Neural crest cell (in vitro differentiated cells): ENCODE measurements at regions not wholly inside any gene's neighbourhood (a gene's known extent, or its start where the extent isn't known, plus 50 kb on each side); places are given as distances from the start of the nearest gene placed in this dataset.

Source experiments
- DNase-seq: peaks from one replicate; pipeline ENCODE4 v3.0.0; 2021; ENCODE audit warnings: low read depth, mixed read lengths, low spot score
- H3K27ac Mint-ChIP-seq: one replicate; pipeline ENCODE4 v1.8.0; 2021; ENCODE audit warnings: mild to moderate bottlenecking, mixed read lengths; ENCODE audit not compliant: unreplicated experiment
- H3K27me3 Mint-ChIP-seq: 2 replicates; pipeline ENCODE4 v1.8.0; 2021; ENCODE audit warnings: low read depth, mild to moderate bottlenecking, mixed read lengths
- H3K36me3 Mint-ChIP-seq: 2 replicates; pipeline ENCODE4 v1.8.0; 2021; ENCODE audit warnings: low read depth, mild to moderate bottlenecking, mixed read lengths
- H3K4me1 Mint-ChIP-seq: 2 replicates; pipeline ENCODE4 v1.8.0; 2021; ENCODE audit warnings: mixed read lengths
- H3K4me3 Mint-ChIP-seq: one replicate; pipeline ENCODE4 v1.8.0; 2021; ENCODE audit warnings: mild to moderate bottlenecking, mixed read lengths
- H3K9me3 Mint-ChIP-seq: 2 replicates; pipeline ENCODE4 v1.8.0; 2021; ENCODE audit warnings: mixed read lengths
- TF ChIP-seq, protein P1 (sequence below): fragments of 200-600 bp; sonication (generic); conservative IDR thresholded peaks from 2 replicates; pipeline ENCODE4 v1.5.0; 2021; ENCODE audit warnings: antibody characterized with exemption, mild to moderate bottlenecking

DNA sequence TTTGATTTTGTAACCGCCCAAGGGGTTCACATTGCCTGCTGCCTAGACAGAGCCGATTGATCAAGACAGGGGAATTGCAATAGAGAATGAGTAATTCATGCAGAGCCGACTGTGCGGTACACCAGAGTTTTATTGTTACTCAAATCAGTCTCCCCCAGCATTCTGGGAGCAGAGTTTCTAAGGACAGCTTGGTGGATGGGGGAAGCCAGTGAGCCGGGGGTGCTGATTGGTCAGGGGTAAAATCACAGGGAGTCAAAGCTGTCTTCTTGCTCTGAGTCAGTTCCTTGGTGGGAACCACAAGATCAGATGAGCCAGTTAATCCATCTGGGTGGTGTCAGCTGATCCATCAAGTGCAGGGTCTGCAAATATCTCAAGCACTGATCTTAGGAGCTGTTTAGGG, 60.0 kb upstream of the EZR start:
- no peak overlapping the region for H3K27ac Mint-ChIP-seq
- no peaks in the 10 kb centered on the region for H3K4me1 Mint-ChIP-seq
- H3K27me3 Mint-ChIP-seq = no peaks in the 10 kb centered on the region
- H3K36me3 Mint-ChIP-seq = peaks cover 9% of the 10 kb centered on the region
- H3K4me3 Mint-ChIP-seq = no peak overlapping the region
- H3K9me3 Mint-ChIP-seq = peaks cover 9% of the 10 kb centered on the region
- TF ChIP-seq, protein P1, sequence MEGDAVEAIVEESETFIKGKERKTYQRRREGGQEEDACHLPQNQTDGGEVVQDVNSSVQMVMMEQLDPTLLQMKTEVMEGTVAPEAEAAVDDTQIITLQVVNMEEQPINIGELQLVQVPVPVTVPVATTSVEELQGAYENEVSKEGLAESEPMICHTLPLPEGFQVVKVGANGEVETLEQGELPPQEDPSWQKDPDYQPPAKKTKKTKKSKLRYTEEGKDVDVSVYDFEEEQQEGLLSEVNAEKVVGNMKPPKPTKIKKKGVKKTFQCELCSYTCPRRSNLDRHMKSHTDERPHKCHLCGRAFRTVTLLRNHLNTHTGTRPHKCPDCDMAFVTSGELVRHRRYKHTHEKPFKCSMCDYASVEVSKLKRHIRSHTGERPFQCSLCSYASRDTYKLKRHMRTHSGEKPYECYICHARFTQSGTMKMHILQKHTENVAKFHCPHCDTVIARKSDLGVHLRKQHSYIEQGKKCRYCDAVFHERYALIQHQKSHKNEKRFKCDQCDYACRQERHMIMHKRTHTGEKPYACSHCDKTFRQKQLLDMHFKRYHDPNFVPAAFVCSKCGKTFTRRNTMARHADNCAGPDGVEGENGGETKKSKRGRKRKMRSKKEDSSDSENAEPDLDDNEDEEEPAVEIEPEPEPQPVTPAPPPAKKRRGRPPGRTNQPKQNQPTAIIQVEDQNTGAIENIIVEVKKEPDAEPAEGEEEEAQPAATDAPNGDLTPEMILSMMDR = no peak
- DNase-seq = no peak

DNA sequence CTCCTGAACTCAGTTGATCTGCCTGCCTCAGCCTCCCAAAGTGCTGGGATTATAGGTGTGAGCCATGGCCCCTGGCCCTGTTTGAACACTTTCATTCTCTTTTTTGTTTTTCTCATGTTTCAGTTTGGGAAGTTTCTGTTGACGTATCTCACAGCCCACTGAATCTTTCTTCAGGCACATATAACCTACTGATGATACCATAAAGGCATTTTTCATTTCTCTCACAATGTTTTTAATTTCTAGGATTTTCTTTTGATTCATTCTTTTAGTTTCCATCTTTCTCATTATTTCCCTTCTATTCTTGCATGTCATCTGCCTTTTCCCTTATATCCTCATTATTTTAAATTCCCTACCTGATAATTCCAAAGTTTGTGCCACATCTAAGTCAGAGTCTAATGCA, 58.5 kb upstream of the EZR start:
- H3K27me3 Mint-ChIP-seq = no peaks in the 10 kb centered on the region

DNA sequence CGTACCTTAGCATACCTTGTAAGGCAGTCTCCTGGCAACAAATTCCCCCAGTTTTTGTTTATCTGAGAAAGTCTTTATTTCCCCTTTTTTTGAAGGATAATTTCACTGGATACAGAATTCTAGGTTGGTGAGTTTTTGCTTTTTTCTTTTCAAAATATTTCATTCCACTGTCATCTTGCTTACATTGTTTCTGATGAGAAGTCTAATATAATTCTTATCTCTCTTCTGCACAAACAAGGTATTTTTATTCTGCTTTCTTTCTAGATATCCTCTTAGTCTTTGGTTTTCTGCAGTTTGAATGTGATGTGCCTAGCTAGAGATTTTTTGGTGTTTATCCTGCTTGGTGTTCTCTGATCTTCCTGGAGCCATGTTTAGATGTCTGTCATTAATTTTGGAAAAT, 57.7 kb upstream of the EZR start:
- no peak overlapping the region for H3K27ac Mint-ChIP-seq
- TF ChIP-seq, protein P1 = no peak
- no peak overlapping the region for H3K4me3 Mint-ChIP-seq
- no peak for DNase-seq
- H3K36me3 Mint-ChIP-seq = peaks cover 9% of the 10 kb centered on the region
- no peaks in the 10 kb centered on the region for H3K27me3 Mint-ChIP-seq
- H3K4me1 Mint-ChIP-seq = no peaks in the 10 kb centered on the region
- H3K9me3 Mint-ChIP-seq = peaks cover 9% of the 10 kb centered on the region

More for the DNA sequence above, 58.5 kb upstream of the EZR start:
- no peak overlapping the region for H3K4me3 Mint-ChIP-seq
- no peaks in the 10 kb centered on the region for H3K4me1 Mint-ChIP-seq
- peaks cover 9% of the 10 kb centered on the region for H3K36me3 Mint-ChIP-seq
- no peak for DNase-seq
- H3K27ac Mint-ChIP-seq = no peak overlapping the region
- H3K9me3 Mint-ChIP-seq = peaks cover 9% of the 10 kb centered on the region
- TF ChIP-seq, protein P1 = no peak

DNA sequence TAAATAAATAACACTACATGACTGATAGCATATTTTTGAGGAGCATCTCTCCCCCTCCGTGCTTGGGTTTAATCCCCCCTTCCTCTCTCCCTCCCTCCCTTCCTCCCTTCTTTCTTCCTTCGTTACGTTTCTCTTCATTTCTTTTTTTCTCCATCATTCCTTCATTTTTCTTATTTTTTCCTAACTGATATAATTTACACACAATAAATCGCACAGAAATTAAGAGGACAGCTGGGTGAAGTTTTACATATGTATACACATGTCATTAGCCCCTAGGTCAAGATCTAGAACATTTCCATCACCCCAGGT, 51.4 kb upstream of the EZR start:
- Mint-ChIP-seq H3K27ac (no peak overlapping the region), H3K4me1 (peaks cover 12% of the 10 kb centered on the region), H3K27me3 (peaks cover 18% of the 10 kb centered on the region), H3K9me3 (no peaks in the 10 kb centered on the region), H3K36me3 (no peaks in the 10 kb centered on the region), H3K4me3 (peak overlapping the region; percentile 73)
- DNase-seq = no peak
- TF ChIP-seq, protein P1 = no peak

DNA sequence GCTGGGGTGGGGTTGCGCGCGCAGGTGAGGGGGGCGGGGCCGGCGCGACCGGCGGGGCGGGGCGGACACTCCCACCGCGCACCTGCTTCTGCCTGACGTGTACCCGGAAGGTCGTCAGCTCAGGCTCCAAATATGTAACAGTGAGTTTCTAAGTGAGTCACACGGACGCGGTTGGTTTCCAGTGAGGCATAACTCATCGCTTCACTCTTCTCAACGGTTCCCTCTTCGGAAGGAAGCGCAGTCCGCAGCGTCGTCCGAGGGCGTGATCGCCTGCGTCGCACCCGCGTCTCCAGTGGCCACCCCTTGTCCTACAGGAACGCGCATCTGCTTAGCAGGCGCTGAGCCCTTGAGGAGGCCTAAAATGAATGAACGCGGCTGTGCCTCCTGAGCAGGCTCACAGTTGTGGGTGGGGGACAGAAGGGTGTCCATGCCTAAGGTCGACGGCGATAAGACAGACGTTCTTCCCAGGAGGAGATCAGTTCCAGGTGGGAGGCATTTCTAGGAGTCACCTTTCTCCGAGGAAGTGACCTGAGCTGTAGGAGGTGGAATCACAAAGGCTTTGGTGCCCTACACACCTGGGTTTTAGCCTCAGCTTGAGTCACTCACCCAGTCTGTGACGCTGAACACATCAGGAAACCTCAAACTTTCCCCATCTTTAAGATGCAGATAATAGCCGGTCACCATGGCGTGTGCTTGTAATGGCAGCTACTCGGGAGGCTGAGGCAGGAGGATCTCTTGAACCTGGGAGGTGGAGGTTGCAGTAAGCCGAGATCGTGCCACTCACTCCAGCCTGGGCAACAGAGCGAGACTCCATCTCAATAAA, 50.9 kb upstream of the EZR start:
- Mint-ChIP-seq H3K4me3 (peak overlapping the region; percentile 92), H3K36me3 (no peaks in the 10 kb centered on the region), H3K27me3 (peaks cover 18% of the 10 kb centered on the region), H3K9me3 (no peaks in the 10 kb centered on the region), H3K4me1 (peaks cover 12% of the 10 kb centered on the region), H3K27ac (no peak overlapping the region)
- DNase-seq = no peak
- TF ChIP-seq, protein P1 = peak; percentile 42
